ENCODE measurements at regions not wholly inside any gene's neighbourhood (a gene's known extent, or its start where the extent isn't known, plus 50 kb on each side); places are given as distances from the start of the nearest gene placed in this dataset.

- TF ChIP-seq CTCF (IDR thresholded peaks at IDR 0.05) (no peak), MAX (CRISPR knock-in tag; IDR thresholded peaks at IDR 0.05) (no peak), E2F1 (CRISPR knock-in tag; IDR thresholded peaks at IDR 0.05) (no peak), IRF2 (CRISPR knock-in tag; IDR thresholded peaks at IDR 0.05; ENCODE audit: borderline replicate concordance, low read depth) (no peak), RELA (CRISPR knock-in tag; IDR thresholded peaks at IDR 0.05; ENCODE audit: borderline replicate concordance) (no peak), CREB1 (CRISPR knock-in tag; IDR thresholded peaks at IDR 0.05) (no peak)
Measured at GRCh38 chr12:23433121-23433520, 516.3 kb downstream of the SOX5 start.
